Occipital lobe (tissue), 1 donor: ENCODE measurements at regions not wholly inside any gene's neighbourhood (a gene's known extent, or its start where the extent isn't known, plus 50 kb on each side); places are given as distances from the start of the nearest gene placed in this dataset.

Experiments used
- DNase-seq: peaks from one replicate; lab custom pipeline; 2025; lab: John Stamatoyannopoulos, UW

GRCh38 chr2:180474716-180475115, 467.6 kb upstream of the CWC22 start:
- DNase-seq: no peak

- no peak for DNase-seq
Observed at GRCh38 chr2:180473456-180473855, 466.4 kb upstream of the CWC22 start.

- DNase-seq: no peak
Observed at GRCh38 chr2:180472133-180472532, 465.0 kb upstream of the CWC22 start.

- DNase-seq: no peak
Observed at GRCh38 chr2:180463608-180464007, 456.5 kb upstream of the CWC22 start.

- DNase-seq: no peak
Observed at GRCh38 chr2:180461761-180462160, 454.7 kb upstream of the CWC22 start.

GRCh38 chr2:180456801-180457200, 449.7 kb upstream of the CWC22 start:
- DNase-seq: no peak

- DNase-seq: no peak
Observed at GRCh38 chr2:180450841-180451240, 443.7 kb upstream of the CWC22 start.

- DNase-seq: no peak
Observed at GRCh38 chr2:180449171-180449915, 442.2 kb upstream of the CWC22 start.

GRCh38 chr2:180446492-180446891, 439.4 kb upstream of the CWC22 start:
- DNase-seq: no peak

GRCh38 chr2:180443888-180444287, 436.8 kb upstream of the CWC22 start:
- no peak for DNase-seq

GRCh38 chr2:180442860-180443644, 436.0 kb upstream of the CWC22 start:
- no peak for DNase-seq

- DNase-seq: no peak
Observed at GRCh38 chr2:180419212-180419611, 412.1 kb upstream of the CWC22 start.

GRCh38 chr2:180416627-180417026, 409.5 kb upstream of the CWC22 start:
- no peak for DNase-seq

GRCh38 chr2:180413336-180413735, 406.2 kb upstream of the CWC22 start:
- no peak for DNase-seq

GRCh38 chr2:180412219-180412618, 405.1 kb upstream of the CWC22 start:
- DNase-seq: no peak

GRCh38 chr2:180411661-180412060, 404.6 kb upstream of the CWC22 start:
- no peak for DNase-seq

GRCh38 chr2:180406687-180407086, 399.6 kb upstream of the CWC22 start:
- DNase-seq: no peak

- no peak for DNase-seq
Observed at GRCh38 chr2:180405520-180405919, 398.4 kb upstream of the CWC22 start.

- DNase-seq: no peak
Observed at GRCh38 chr2:180394305-180394704, 387.2 kb upstream of the CWC22 start.

- no peak for DNase-seq
Observed at GRCh38 chr2:180385601-180386201, 378.6 kb upstream of the CWC22 start.

GRCh38 chr2:180376066-180376465, 369.0 kb upstream of the CWC22 start:
- no peak for DNase-seq

GRCh38 chr2:180374502-180375281, 367.6 kb upstream of the CWC22 start:
- DNase-seq: no peak
